ENCODE measurements at regions not wholly inside any gene's neighbourhood (a gene's known extent, or its start where the extent isn't known, plus 50 kb on each side); places are given as distances from the start of the nearest gene placed in this dataset.
"Not testable (repeated sequence)": the region's sequence is repeated elsewhere in the genome, so short reads cannot be mapped to it uniquely, and the experiment has no call there.

- in situ Hi-C loops (cut with MboI; ENCODE audit: low pct_unique_long_range_greater_than_20kb, low sequenced_read_pairs, unreplicated experiment), result no loop called here
- no peak for DNase-seq (ENCODE audit: low spot score)
- TF ChIP-seq CTCF (IDR thresholded peaks at IDR 0.05; ENCODE audit: extremely low read depth, insufficient read depth, missing control alignments), result no peak
These were observed 73.7 kb upstream of the MARK1 start for GRCh38 chr1:220454155-220454777.

DNA sequence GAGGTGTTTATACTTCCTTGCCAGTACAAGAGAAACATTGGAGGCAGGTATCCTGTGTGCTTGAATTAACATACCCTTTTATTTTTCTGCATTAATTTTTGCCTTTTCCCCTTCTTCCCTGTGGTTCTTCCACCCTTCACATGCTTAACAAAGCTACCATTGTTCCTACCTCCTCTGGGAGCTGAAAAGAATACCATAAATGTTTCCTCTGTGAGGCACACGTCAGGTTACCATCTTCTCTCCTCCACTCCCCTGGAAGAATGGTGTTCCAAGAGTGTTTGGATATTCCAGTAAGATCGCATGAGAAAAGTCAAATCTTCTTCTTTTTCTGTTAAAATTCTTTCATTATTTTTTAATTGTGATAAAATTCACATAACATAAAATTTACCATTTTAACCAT, 74.6 kb upstream of the MARK1 start:
- DNase-seq (ENCODE audit: low spot score), result no peak
- in situ Hi-C loops (cut with MboI; ENCODE audit: low pct_unique_long_range_greater_than_20kb, low sequenced_read_pairs, unreplicated experiment), result no loop called here
- TF ChIP-seq CTCF (IDR thresholded peaks at IDR 0.05; ENCODE audit: extremely low read depth, insufficient read depth, missing control alignments), result no peak

DNA sequence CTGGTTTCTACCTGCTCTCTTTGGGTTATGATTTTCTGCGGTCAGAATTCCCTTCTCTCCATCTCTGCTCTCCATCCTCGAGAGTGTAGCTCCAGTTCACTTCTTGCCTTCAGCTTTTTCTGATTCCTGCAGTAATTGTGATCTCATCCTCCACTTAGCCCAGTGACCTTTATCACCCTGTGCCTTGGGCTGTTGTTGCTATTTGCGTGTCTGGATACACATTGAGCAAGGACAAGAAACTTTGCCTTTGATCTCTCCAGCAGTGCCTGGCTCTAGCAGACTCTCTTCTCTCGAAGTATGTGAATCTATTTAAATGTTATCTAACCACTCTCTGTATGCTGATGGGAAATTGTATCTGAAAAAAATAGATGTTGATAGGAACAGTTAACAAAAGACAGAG, 76.4 kb upstream of the MARK1 start:
- no peak for TF ChIP-seq CTCF (IDR thresholded peaks at IDR 0.05; ENCODE audit: extremely low read depth, insufficient read depth, missing control alignments)
- no peak for DNase-seq (ENCODE audit: low spot score)
- in situ Hi-C loops (cut with MboI; ENCODE audit: low pct_unique_long_range_greater_than_20kb, low sequenced_read_pairs, unreplicated experiment), result no loop called here

GRCh38 chr1:220450927-220451326, 77.0 kb upstream of the MARK1 start:
- no peak for DNase-seq (ENCODE audit: low spot score)
- in situ Hi-C loops (cut with MboI; ENCODE audit: low pct_unique_long_range_greater_than_20kb, low sequenced_read_pairs, unreplicated experiment), result no loop called here
- no peak for TF ChIP-seq CTCF (IDR thresholded peaks at IDR 0.05; ENCODE audit: extremely low read depth, insufficient read depth, missing control alignments)

GRCh38 chr1:220448217-220448616, 79.7 kb upstream of the MARK1 start:
- no peak for TF ChIP-seq CTCF (IDR thresholded peaks at IDR 0.05; ENCODE audit: extremely low read depth, insufficient read depth, missing control alignments)
- DNase-seq (ENCODE audit: low spot score), result no peak
- in situ Hi-C loops (cut with MboI; ENCODE audit: low pct_unique_long_range_greater_than_20kb, low sequenced_read_pairs, unreplicated experiment), result no loop called here

DNA sequence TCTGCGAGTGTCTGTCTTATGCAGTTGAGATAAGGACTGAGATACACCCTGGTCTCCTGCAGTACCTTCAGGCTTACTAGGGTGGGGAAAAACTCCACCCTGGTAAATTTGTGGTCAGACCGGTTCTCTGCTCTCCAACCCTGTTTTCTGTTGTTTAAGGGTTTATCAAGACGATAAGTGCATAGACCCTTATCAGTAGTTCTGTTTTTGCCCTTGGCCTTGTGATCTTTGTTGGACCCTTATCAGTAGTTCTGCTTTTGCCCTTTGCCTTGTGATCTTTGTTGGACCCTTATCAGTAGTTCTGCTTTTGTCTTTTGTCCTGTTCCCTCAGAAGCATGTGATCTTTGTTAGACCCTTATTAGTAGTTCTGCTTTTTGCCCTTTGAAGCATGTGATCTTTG, 83.3 kb upstream of the MARK1 start:
- DNase-seq (ENCODE audit: low spot score); in situ Hi-C loops (cut with MboI; ENCODE audit: low pct_unique_long_range_greater_than_20kb, low sequenced_read_pairs, unreplicated experiment): not testable (repeated sequence)

GRCh38 chr1:220441211-220441610, 86.7 kb upstream of the MARK1 start:
- in situ Hi-C loops (cut with MboI; ENCODE audit: low pct_unique_long_range_greater_than_20kb, low sequenced_read_pairs, unreplicated experiment), result no loop called here
- TF ChIP-seq CTCF (IDR thresholded peaks at IDR 0.05; ENCODE audit: extremely low read depth, insufficient read depth, missing control alignments), result no peak
- no peak for DNase-seq (ENCODE audit: low spot score)
